Esophagus muscularis mucosa (tissue), 4 donors: ENCODE measurements at regions not wholly inside any gene's neighbourhood (a gene's known extent, or its start where the extent isn't known, plus 50 kb on each side); places are given as distances from the start of the nearest gene placed in this dataset.

Experiments
- DNase-seq: peaks from one replicate; pipeline ENCODE4 v3.0.0-alpha.2; 2017; ENCODE audit errors: extremely low spot score
- H3K27ac ChIP-seq, 4 donors: fragments of 200-600 bp; sonication (generic); replicated peaks in 1 of 4; 1 replicate in 3 of 4; 2 replicates in 1 of 4; pipeline ENCODE4 v1.5.1; 2016 to 2019; ENCODE audit warnings: mild to moderate bottlenecking in 1 of 4
- H3K27me3 ChIP-seq, 4 donors: fragments of 200-600 bp; sonication (generic); one replicate each; pipeline versions ENCODE4 v1.5.1 to v1.6.0; 2016 to 2019
- H3K36me3 ChIP-seq, 4 donors: fragments of 200-600 bp; sonication (generic); one replicate each; pipeline ENCODE4 v1.5.1; 2016 to 2019
- H3K4me1 ChIP-seq, 4 donors: fragments of 200-600 bp; sonication (generic); one replicate each; pipeline ENCODE4 v1.5.1; 2016 to 2019
- H3K4me3 ChIP-seq, 4 donors: fragments of 200-600 bp; sonication (generic); 1 replicate in 2 of 4; 2 replicates in 2 of 4; pipeline ENCODE4 v1.5.1; 2016 to 2019; ENCODE audit warnings: mild to moderate bottlenecking in 4 of 4, moderate library complexity in 1 of 4
- H3K9me3 ChIP-seq, 4 donors: fragments of 200-600 bp; sonication (generic); 1 replicate in 3 of 4; 2 replicates in 1 of 4; pipeline ENCODE4 v1.5.1; 2016 to 2019
- EP300 ChIP-seq: sonication (generic); formaldehyde crosslinking; IDR thresholded peaks from one replicate; pipeline ENCODE4 v1.6.1; 2017; ENCODE audit warnings: antibody characterized with exemption
- POLR2A ChIP-seq: fragments of 450-650 bp; IDR thresholded peaks from one replicate; pipeline ENCODE4 v1.6.1; 2017; ENCODE audit warnings: antibody characterized with exemption, moderate library complexity, mild to moderate bottlenecking, low read depth
- POLR2AphosphoS5 ChIP-seq, 2 donors: sonication (generic); formaldehyde crosslinking; IDR thresholded peaks; one replicate each; pipeline ENCODE4 v1.6.1; 2017; ENCODE audit warnings: antibody characterized with exemption in 2 of 2
- WGBS: methylation state at CpG from one replicate; pipeline ENCODE4 v1.1.5; 2018; 5-methylcytosine and 5-hydroxymethylcytosine counted together
- intact Hi-C: fragments of 100-400 bp; cut with DNase I; formaldehyde crosslinking; loops from one replicate; pipeline ENCODE4 v1.15.1; 2023
- TF ChIP-seq, protein P1 (sequence below), 3 experiments: fragments of 200-600 bp in 2 of 3; fragments of 450-650 bp in 1 of 3; sonication (generic) in 2 of 3; IDR thresholded peaks; one replicate each; pipeline ENCODE4 v1.5.1; 2017 to 2019; ENCODE audit warnings: antibody characterized with exemption in 3 of 3, mild to moderate bottlenecking in 2 of 3, moderate library complexity in 1 of 3

DNA sequence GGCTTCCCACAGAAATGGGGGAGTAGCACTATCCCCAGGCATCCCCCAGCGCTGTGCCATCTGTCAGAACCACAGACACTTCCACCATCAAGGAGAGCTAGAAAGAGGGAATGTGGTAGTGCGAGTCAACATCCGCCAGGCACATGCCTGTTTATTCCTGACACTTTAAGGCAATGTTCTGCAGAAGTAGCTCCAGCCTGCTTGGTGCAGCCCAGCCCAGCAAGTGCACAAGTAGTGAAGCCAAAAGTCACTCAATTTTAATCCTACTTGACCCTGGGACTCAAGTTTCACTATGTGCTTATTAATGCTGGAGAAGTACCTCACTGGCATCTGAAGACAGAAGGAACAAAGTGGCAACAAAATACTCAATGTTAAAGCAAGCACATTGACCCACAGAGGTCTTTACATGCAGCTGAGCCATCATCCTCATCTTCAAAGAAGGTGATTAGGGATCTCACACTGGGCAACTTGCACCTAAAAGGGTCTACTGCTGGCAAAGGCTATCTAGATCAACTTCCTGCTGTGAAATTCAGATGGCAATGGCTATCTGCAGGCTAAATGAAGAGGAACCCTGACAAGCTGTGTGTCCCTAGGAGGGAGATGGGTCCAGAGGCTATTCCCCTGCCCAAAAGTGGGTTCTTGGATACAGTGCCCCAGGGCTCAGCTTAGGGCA lies 61.4 kb upstream of the CLDN18 start:
- no peak overlapping the region for H3K4me3 ChIP-seq
- no peak overlapping the region for H3K27ac ChIP-seq
- H3K4me1 ChIP-seq = peaks cover 0 to 6% (median 0%) of the 10 kb centered on the region in 4 donors
- intact Hi-C loops = loop anchor here (5.0 kb wide), 2 partner anchors 841 to 916 kb away; no protein-coding TSS in a partner anchor
- WGBS = 63% methylated on average over 3 of the region's 3 CpGs
- H3K9me3 ChIP-seq = no peaks in the 10 kb centered on the region
- no peaks in the 10 kb centered on the region for H3K27me3 ChIP-seq
- no peaks in the 10 kb centered on the region for H3K36me3 ChIP-seq
- peak; percentile 66 for DNase-seq
- TF ChIP-seq EP300 (no peak), POLR2A (no peak)
- TF ChIP-seq, protein P1, sequence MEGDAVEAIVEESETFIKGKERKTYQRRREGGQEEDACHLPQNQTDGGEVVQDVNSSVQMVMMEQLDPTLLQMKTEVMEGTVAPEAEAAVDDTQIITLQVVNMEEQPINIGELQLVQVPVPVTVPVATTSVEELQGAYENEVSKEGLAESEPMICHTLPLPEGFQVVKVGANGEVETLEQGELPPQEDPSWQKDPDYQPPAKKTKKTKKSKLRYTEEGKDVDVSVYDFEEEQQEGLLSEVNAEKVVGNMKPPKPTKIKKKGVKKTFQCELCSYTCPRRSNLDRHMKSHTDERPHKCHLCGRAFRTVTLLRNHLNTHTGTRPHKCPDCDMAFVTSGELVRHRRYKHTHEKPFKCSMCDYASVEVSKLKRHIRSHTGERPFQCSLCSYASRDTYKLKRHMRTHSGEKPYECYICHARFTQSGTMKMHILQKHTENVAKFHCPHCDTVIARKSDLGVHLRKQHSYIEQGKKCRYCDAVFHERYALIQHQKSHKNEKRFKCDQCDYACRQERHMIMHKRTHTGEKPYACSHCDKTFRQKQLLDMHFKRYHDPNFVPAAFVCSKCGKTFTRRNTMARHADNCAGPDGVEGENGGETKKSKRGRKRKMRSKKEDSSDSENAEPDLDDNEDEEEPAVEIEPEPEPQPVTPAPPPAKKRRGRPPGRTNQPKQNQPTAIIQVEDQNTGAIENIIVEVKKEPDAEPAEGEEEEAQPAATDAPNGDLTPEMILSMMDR (IDR thresholded peaks at IDR 0.05) = no peak

GRCh38 chr3:137958636-137959035 lies 51.3 kb upstream of the CLDN18 start:
- Histone ChIP-seq H3K4me1 (peaks cover 0 to 17% (median 6%) of the 10 kb centered on the region in 4 donors), H3K36me3 (no peaks in the 10 kb centered on the region), H3K4me3 (no peak overlapping the region), H3K27me3 (no peaks in the 10 kb centered on the region), H3K27ac (no peak overlapping the region), H3K9me3 (no peaks in the 10 kb centered on the region)
- TF ChIP-seq EP300 = no peak
- TF ChIP-seq, protein P1 (IDR thresholded peaks at IDR 0.05) = no peak
- TF ChIP-seq POLR2AphosphoS5 (IDR thresholded peaks at IDR 0.05) = no peak
- no peak for TF ChIP-seq POLR2A
- DNase-seq = no peak
- intact Hi-C loops = no loop called here
